ENCODE measurements at regions not wholly inside any gene's neighbourhood (a gene's known extent, or its start where the extent isn't known, plus 50 kb on each side); places are given as distances from the start of the nearest gene placed in this dataset.
"Not testable (repeated sequence)": the region's sequence is repeated elsewhere in the genome, so short reads cannot be mapped to it uniquely, and the experiment has no call there.

- no peaks in the 10 kb centered on the region for H3K27me3 ChIP-seq
- H3K9me3 ChIP-seq: no peaks in the 10 kb centered on the region
- TF ChIP-seq CTCF (IDR thresholded peaks at IDR 0.05) (no peak), POLR2A (IDR thresholded peaks at IDR 0.05) (no peak)
- no peak for DNase-seq
- H3K4me3 ChIP-seq: no peak overlapping the region
- H3K27ac ChIP-seq: no peak overlapping the region
- intact Hi-C loops (cut with DNase I): no loop called here
- H3K4me1 ChIP-seq: no peaks in the 10 kb centered on the region
- WGBS, 2 donors: 83 to 84% methylated on average over 3 of the region's 3 CpGs
- no peaks in the 10 kb centered on the region for H3K36me3 ChIP-seq
Observed at GRCh38 chr1:90864681-90865080, 147.6 kb upstream of the BARHL2 start.

- WGBS, 2 donors: 82 to 86% methylated on average over 2 to 3 of the region's 3 CpGs
Observed at GRCh38 chr1:90862782-90863181, 145.7 kb upstream of the BARHL2 start.

GRCh38 chr1:90861421-90861820 is 144.3 kb upstream of the BARHL2 start:
- H3K36me3 ChIP-seq; H3K9me3 ChIP-seq; intact Hi-C loops (cut with DNase I); H3K27ac ChIP-seq; H3K4me3 ChIP-seq; H3K4me1 ChIP-seq; DNase-seq; H3K27me3 ChIP-seq: not testable (repeated sequence)
- WGBS, 2 donors: 95 to 100% methylated on average over 3 of the region's 3 CpGs

More at GRCh38 chr1:90862782-90863181, 145.7 kb upstream of the BARHL2 start:
- Histone ChIP-seq H3K36me3 (no peaks in the 10 kb centered on the region), H3K4me3 (no peak overlapping the region), H3K4me1 (no peaks in the 10 kb centered on the region), H3K27me3 (no peaks in the 10 kb centered on the region), H3K27ac (no peak overlapping the region), H3K9me3 (no peaks in the 10 kb centered on the region)
- intact Hi-C loops (cut with DNase I): no loop called here
- no peak for DNase-seq
- no peak for TF ChIP-seq CTCF (IDR thresholded peaks at IDR 0.05)
- TF ChIP-seq POLR2A (IDR thresholded peaks at IDR 0.05): no peak

GRCh38 chr1:90856463-90857007 is 139.4 kb upstream of the BARHL2 start:
- H3K36me3 ChIP-seq: no peaks in the 10 kb centered on the region
- no peak overlapping the region for H3K27ac ChIP-seq
- 74 to 80% methylated on average over 4 to 7 of the region's 7 CpGs for WGBS, 2 donors
- no peak for DNase-seq
- H3K9me3 ChIP-seq: no peaks in the 10 kb centered on the region
- no peak for TF ChIP-seq POLR2A (IDR thresholded peaks at IDR 0.05)
- H3K4me3 ChIP-seq: no peak overlapping the region
- peaks cover 0 to 27% (median 0%) of the 10 kb centered on the region in 4 donors for H3K27me3 ChIP-seq
- intact Hi-C loops (cut with DNase I): no loop called here
- peaks cover 0 to 9% (median 5%) of the 10 kb centered on the region in 3 donors for H3K4me1 ChIP-seq

- WGBS, 2 donors: 94 to 95% methylated on average over 4 of the region's 4 CpGs
- Histone ChIP-seq H3K4me3 (no peak overlapping the region), H3K9me3 (no peaks in the 10 kb centered on the region), H3K36me3 (no peaks in the 10 kb centered on the region), H3K4me1 (peaks cover 5 to 24% (median 11%) of the 10 kb centered on the region in 3 donors), H3K27me3 (peaks cover 0 to 38% (median 0%) of the 10 kb centered on the region in 4 donors), H3K27ac (no peak overlapping the region)
- TF ChIP-seq POLR2A (IDR thresholded peaks at IDR 0.05) (no peak), CTCF (IDR thresholded peaks at IDR 0.05) (no peak)
- intact Hi-C loops (cut with DNase I): no loop called here
- no peak for DNase-seq
Observed at GRCh38 chr1:90854397-90854924, 137.4 kb upstream of the BARHL2 start.

- Histone ChIP-seq H3K27ac (no peak overlapping the region), H3K4me1 (peaks cover 5 to 24% (median 11%) of the 10 kb centered on the region in 3 donors), H3K4me3 (peak overlapping the region; percentile 48 to 77 (median 67)), H3K27me3 (peaks cover 0 to 37% (median 0%) of the 10 kb centered on the region in 4 donors), H3K9me3 (no peaks in the 10 kb centered on the region), H3K36me3 (no peaks in the 10 kb centered on the region)
- no peak for DNase-seq
- TF ChIP-seq POLR2A (IDR thresholded peaks at IDR 0.05) (no peak), CTCF (IDR thresholded peaks at IDR 0.05) (no peak)
- 6 to 14% methylated on average over 6 to 8 of the region's 21 CpGs for whole genome bisulfite sequencing, 2 donors
- intact Hi-C loops (cut with DNase I): no loop called here
Observed at GRCh38 chr1:90851711-90852050, 134.6 kb upstream of the BARHL2 start.
